ENCODE measurements at regions not wholly inside any gene's neighbourhood (a gene's known extent, or its start where the extent isn't known, plus 50 kb on each side); places are given as distances from the start of the nearest gene placed in this dataset.

GRCh38 chr12:40580346-40580745 lies 111.9 kb upstream of the CNTN1 start:
- Mint-ChIP-seq H3K4me1 (no peaks in the 10 kb centered on the region), H3K27ac (no peak overlapping the region), H3K4me3 (no peak overlapping the region), H3K27me3 (ENCODE audit: low read depth) (no peaks in the 10 kb centered on the region; the same call in 1 of the 2 replicates), H3K36me3 (peaks cover 36% of the 10 kb centered on the region), H3K9me3 (peaks cover 46% of the 10 kb centered on the region)
- ATAC-seq (no peak), DNase-seq (ENCODE audit: low spot score) (no peak)
- ChIA-PET POLR2A (no interaction called here), CTCF (no interaction called here)
- TF ChIP-seq, protein P1, sequence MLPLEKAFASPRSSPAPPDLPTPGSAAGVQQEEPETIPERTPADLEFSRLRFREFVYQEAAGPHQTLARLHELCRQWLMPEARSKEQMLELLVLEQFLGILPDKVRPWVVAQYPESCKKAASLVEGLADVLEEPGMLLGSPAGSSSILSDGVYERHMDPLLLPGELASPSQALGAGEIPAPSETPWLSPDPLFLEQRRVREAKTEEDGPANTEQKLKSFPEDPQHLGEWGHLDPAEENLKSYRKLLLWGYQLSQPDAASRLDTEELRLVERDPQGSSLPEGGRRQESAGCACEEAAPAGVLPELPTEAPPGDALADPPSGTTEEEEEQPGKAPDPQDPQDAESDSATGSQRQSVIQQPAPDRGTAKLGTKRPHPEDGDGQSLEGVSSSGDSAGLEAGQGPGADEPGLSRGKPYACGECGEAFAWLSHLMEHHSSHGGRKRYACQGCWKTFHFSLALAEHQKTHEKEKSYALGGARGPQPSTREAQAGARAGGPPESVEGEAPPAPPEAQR (CRISPR knock-in tag; IDR thresholded peaks at IDR 0.05) = no peak
- TF ChIP-seq NFYB (CRISPR knock-in tag; conservative IDR thresholded peaks at IDR 0.05; ENCODE audit: low read depth) (no peak), ATF6 (CRISPR knock-in tag; IDR thresholded peaks at IDR 0.05) (no peak), ZNF317 (CRISPR knock-in tag; IDR thresholded peaks at IDR 0.05; ENCODE audit: borderline replicate concordance, low read depth) (no peak), ZNF121 (CRISPR knock-in tag; IDR thresholded peaks at IDR 0.05) (no peak), AFF4 (CRISPR knock-in tag; IDR thresholded peaks at IDR 0.05; ENCODE audit: borderline replicate concordance) (no peak), RORB (CRISPR knock-in tag; IDR thresholded peaks at IDR 0.05) (no peak), NFE2L1 (CRISPR knock-in tag; IDR thresholded peaks at IDR 0.05) (no peak), PRRX2 (CRISPR knock-in tag; IDR thresholded peaks at IDR 0.05) (no peak)
- TF ChIP-seq, protein P2, sequence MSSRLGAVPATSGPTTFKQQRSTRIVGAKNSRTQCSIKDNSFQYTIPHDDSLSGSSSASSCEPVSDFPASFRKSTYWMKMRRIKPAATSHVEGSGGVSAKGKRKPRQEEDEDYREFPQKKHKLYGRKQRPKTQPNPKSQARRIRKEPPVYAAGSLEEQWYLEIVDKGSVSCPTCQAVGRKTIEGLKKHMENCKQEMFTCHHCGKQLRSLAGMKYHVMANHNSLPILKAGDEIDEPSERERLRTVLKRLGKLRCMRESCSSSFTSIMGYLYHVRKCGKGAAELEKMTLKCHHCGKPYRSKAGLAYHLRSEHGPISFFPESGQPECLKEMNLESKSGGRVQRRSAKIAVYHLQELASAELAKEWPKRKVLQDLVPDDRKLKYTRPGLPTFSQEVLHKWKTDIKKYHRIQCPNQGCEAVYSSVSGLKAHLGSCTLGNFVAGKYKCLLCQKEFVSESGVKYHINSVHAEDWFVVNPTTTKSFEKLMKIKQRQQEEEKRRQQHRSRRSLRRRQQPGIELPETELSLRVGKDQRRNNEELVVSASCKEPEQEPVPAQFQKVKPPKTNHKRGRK (CRISPR knock-in tag; IDR thresholded peaks at IDR 0.05; ENCODE audit: borderline replicate concordance) = no peak
- TF ChIP-seq, protein P3, sequence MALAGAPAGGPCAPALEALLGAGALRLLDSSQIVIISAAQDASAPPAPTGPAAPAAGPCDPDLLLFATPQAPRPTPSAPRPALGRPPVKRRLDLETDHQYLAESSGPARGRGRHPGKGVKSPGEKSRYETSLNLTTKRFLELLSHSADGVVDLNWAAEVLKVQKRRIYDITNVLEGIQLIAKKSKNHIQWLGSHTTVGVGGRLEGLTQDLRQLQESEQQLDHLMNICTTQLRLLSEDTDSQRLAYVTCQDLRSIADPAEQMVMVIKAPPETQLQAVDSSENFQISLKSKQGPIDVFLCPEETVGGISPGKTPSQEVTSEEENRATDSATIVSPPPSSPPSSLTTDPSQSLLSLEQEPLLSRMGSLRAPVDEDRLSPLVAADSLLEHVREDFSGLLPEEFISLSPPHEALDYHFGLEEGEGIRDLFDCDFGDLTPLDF (CRISPR knock-in tag; IDR thresholded peaks at IDR 0.05) = no peak

DNA sequence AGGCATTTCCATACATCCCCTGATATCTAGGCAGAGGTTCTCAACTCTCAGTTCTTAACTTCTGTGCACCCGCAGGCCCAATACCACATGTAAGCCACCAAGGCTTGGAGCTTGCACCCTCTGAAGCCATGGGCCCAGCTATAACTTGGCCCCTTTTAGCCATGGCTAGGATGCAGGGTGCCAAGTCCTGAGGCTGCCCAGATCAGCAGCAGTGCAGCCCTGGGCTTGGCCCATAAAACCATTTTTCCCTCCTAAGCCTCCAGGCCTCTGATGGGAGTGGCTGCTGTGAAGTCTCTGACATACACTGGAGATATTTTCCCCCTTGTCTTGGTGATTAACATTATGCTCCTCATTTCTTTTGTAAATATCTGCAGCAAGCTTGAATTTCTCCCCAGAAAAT lies 110.3 kb upstream of the CNTN1 start:
- CTCF ChIA-PET = no interaction called here

More for the DNA sequence above, 110.3 kb upstream of the CNTN1 start:
- DNase-seq (ENCODE audit: low spot score) (no peak), ATAC-seq (no peak)
- H3K4me1 Mint-ChIP-seq = no peaks in the 10 kb centered on the region
- no peaks in the 10 kb centered on the region; the same call in 1 of the 2 replicates for H3K27me3 Mint-ChIP-seq (ENCODE audit: low read depth)
- POLR2A ChIA-PET = no interaction called here
- no peak overlapping the region for H3K27ac Mint-ChIP-seq
- peaks cover 36% of the 10 kb centered on the region for H3K36me3 Mint-ChIP-seq
- peaks cover 48% of the 10 kb centered on the region for H3K9me3 Mint-ChIP-seq
- no peak overlapping the region for H3K4me3 Mint-ChIP-seq
- TF ChIP-seq, protein P4, sequence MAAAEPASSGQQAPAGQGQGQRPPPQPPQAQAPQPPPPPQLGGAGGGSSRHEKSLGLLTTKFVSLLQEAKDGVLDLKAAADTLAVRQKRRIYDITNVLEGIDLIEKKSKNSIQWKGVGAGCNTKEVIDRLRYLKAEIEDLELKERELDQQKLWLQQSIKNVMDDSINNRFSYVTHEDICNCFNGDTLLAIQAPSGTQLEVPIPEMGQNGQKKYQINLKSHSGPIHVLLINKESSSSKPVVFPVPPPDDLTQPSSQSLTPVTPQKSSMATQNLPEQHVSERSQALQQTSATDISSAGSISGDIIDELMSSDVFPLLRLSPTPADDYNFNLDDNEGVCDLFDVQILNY (CRISPR knock-in tag; IDR thresholded peaks at IDR 0.05) = no peak
- TF ChIP-seq NFE2L1 (CRISPR knock-in tag; IDR thresholded peaks at IDR 0.05) = no peak
